NCI-H82 treated with DMSO at 0.1 percent for 48 hours (cell line): ENCODE measurements at regions not wholly inside any gene's neighbourhood (a gene's known extent, or its start where the extent isn't known, plus 50 kb on each side); places are given as distances from the start of the nearest gene placed in this dataset.

ENCODE experiments used
- DNase-seq: peaks from one replicate; lab custom pipeline; 2025; ENCODE audit not compliant: unreplicated experiment; lab: John Stamatoyannopoulos, UW

DNA sequence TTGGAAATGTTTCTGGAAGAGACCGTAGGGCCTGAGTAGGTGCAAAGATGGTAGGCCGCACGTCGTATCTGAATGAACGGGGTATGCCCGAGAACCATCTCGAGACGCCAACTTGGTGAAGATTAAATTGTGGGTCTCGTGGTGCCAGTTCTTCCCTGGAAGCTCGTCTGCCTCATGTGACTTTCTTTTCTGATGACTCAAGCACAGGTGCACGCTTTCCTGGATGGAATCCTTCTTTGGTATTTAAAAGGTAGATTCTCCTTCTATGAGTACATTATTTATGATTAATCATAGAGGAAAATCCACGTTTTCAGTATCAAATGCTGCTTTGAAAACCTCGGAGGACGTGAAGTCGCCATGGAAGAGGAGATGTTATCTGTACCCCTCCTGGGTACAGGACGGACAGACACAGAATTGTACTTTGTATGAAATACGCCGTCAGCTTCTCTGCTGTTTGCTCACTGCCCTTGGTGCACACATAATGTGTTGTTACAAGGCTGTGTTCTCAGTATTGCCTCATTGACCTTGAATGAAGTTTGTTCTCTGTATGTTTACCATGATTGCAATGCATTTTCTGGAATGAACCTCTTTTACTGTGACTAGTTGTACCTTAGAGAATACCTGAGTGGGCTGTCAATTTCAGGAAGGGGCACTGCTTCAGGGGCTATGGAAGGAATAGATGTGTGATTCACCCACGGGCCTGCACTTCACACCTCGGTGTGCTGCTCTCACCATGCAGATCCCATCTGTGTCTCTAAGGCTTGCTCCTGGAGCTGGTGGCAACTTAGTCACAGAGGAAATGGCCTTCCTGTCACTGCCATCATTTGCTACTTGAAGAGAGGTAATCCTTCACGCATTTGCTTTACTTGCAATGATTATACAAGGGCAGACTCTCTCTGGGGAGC, 137.3 kb upstream of the RTL1 start:
- no peak for DNase-seq

DNA sequence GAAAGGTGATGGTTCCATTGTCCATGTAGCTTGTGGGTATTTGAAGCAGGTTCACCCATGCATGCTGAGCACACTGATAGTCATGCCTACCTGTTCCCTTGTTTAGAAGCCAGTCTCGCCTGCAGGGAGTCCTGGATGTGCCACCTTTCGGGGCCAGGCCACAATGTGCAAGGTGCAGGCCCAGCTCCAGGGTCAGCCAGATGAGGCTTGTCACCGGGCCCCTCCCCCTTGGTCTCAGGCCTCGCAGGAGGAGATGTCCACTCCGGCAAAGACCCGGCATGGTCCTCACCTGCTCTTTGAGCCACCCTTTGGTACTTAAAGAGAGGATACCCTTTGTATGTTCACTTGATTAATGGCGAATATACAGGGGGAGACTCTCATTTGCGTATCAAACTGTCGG, 140.4 kb upstream of the RTL1 start:
- DNase-seq = no peak

DNA sequence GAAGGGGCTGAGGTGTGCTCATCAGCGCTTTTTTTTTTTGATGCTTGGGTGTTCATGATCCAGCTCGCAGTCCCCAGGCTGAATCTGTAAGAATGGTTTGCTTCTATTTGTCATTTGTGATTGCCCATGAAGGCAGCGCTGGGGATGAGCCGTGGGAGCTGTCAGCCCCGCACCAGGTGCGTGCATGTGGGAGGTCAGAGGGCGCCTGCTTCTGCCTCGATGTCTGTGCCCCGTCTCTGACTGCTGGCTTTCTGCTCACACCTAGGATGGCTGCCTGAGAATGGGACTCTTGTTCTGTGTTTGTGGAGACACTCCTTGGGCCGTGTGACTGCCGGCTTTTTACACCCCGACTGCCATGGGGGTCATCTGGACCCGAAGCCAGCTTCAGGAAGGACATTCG, 141.2 kb upstream of the RTL1 start:
- no peak for DNase-seq

DNA sequence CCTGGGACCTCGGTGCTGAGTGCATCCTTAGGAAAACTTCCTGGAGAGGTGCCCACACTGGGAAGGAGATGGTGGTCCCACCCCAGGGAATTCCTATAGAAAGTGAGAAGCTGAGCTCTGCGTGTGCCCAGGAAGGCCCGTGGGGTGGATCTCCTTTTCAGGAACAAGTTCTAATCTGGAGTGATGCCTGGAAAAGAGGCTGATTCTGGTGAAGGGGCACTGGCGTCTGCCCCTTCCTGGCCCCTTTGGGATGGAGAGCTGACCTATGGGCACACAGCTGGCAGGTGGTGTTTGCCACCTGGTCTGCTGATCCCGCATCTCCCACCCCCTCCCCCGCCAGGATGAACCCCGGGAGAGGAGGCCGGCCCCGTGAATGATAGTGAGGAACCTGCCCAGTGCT, 142.0 kb upstream of the RTL1 start:
- DNase-seq = no peak

DNA sequence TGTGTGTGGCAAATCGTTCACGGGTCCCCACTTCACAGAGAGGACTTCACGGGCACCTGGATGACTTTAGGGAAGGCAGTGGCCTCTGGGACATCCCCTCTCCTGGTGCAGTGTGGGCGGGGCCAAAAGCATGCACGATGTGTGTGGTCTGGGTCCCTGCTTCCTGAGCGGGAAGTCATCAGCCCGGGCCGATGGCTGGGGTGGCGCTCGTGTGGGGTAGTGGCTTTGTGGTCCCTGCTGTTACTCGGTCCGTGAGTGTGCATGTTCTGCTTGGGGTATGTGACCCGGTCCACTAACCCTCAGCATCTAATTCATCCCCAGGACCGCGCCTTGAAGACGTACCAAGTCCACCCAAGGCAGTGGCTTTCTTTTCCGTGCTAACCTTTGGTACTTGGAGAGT, 142.5 kb upstream of the RTL1 start:
- DNase-seq = no peak

DNA sequence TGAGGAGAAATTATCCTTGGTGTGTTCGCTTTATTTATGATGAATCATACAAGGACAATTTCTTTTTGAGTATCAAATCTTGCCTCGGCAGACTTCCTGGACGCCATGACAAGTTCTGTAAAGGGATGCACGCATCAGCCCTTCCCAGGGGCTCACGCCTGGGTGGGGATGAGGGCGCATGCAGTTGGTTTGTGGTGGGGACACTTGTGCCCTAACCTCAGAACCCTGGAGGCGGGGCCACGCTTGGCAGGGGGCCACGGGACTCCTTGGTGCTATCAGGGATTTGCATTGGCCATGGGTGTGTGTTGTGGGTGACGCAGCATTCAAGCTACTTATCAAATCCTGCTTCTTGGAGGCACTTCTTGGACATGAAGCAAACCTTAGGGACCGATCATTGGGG, 143.8 kb upstream of the RTL1 start:
- no peak for DNase-seq

DNA sequence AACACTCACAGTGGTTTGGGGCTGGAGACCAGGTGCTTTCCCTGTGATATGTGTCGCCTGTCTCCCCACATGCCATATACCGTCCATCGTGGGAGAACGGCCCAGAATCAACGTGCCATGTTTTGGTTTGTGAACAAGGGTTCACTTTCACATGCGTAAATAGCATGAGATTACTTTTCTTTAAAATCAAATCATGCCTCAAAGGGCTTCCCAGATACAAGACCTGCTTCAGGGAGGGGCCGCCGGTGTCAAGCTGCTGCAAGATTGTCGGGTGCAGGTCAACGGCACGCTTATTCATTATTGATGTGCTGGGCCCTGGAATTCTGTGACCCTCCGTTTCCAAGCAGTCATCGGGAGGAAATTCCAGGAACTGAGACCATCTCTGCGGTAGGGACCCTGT, 145.2 kb upstream of the RTL1 start:
- no peak for DNase-seq

DNA sequence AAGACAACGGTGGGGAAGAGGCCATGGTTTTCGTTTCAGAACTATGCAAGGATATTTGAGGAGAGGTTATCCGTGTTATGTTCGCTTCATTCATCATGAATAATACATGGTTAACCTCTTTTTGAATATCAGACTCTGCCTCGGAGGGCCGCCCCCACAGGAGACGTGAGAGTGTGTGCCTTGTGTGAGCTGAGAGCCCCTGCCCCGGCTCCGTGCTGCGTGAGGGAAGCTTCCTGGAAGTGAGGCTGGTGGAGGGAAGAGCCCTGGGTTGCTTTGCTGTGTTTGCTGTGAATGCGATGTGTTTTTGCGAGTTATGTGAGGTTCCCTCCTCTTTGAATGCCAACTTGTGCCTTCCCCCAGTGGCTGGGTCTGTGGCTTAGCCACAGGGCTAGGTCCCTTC, 146.0 kb upstream of the RTL1 start:
- DNase-seq = no peak

DNA sequence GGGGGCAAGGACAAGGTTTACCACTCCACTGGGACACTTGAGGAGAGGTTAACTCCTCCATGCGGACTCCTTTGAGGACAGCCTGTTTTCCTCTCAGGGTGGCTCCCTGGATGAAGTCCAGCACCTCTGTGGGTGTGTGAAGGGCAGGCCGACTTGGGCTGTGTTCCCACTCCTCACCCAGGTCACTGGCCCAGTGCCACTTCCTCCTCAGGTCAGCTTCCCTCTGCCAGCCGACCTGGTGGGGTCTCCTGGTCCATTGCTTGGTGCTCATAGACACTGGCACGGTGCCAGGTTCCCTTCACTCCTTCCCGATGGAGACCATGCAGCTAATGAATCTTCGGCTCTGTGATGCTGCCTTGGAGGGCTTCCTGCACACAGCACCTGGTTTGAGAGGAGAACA, 146.4 kb upstream of the RTL1 start:
- no peak for DNase-seq

DNA sequence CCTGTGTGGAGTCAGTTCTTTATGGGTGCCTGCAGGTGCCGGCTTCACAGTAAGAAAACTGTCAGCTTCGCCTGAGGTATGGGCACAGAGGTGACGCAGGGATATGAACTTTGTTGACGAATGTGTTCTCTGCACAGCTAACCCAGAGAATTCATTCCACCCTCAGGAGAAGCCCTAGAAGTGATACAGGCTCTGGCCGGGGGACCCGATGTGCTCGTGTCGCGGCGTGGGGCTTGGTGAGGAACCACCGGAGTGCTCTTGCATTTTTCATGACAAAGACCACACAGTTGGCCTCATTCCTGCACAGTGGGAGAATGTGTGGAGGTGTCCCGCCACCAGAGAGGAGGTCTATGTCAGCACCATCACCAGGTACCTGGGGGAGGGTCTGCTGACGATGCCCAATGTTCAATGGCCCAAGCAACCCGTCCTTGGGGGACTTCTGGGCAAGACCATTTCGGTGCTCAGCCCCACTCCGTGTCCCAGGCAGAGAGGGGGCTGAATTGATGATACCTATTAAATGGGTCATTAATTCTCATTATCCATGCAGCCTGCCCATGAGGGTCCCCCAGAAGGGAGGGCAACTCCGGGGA, 147.5 kb upstream of the RTL1 start:
- no peak for DNase-seq

DNA sequence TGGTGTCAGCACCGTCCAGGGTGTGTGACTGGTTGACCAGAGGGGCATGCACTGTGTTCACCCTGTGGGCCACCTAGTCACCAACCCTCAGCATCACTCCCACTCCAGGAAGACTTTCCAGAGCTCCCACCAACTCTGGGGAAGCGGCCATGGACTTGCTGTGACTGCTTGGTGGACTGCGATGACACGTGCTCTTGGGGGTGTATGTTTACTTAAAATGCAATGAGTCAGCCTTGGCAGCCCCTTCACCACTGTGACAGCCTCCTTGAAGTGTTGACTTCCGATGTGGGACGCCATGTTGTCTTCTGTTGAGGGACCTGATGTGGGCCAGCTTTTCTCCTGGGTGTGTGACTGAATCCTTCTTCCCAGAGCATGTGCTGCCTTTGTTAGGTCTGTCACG, 151.1 kb upstream of the RTL1 start:
- DNase-seq = no peak

DNA sequence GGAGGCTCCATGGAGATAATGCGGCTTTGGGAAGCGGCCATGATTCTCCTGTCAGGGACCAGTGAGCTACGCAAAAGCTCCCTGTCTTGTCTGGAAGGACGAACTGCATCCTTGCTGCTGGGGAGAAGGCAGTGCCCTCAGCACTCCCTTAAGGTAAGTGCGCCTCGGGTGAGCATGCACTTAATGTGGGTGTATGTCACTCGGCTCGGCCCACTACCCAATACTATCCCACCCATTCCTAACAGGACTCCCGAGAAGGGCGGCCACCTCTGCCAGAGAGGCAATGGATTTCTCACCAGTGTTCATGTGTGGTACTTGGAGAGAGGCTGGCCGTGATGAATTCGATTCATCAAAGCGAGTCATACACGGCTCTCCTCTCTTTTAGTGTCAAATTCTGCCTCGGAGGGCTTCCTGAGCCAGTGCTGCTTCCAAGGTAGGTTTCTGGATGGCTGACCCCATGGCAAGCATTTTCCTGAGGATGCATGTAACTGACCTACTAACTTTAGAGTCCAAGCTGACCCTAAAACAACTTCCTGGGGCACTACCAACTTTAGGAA, 151.7 kb upstream of the RTL1 start:
- DNase-seq = no peak

DNA sequence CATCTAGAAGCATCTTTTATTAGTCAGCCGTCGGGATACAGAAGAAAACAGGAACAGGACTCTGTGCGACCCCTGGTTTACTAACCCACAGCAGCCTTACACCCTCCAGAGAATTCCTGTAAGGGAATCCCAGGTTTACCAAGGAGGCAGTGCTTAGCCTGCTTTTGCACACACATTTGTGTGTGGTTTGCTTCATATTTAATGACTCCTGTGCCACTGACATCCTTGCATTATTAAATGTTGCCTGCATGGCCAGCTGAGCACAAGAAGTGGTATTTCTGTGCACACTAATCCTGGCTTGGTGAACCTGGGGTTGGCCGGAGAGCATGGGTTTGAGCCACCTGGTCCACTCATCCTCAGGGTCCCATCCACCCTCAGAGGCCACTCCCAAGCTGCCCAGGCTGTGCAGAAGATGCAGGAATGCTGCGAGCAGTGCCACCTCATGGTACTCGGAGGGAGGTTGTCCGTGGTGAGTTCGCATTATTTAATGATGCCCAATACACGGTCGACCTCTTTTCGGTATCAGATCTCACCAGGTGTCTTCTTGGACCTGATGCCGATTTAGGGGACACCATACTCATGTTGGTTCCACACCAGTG, 152.4 kb upstream of the RTL1 start:
- DNase-seq = no peak

DNA sequence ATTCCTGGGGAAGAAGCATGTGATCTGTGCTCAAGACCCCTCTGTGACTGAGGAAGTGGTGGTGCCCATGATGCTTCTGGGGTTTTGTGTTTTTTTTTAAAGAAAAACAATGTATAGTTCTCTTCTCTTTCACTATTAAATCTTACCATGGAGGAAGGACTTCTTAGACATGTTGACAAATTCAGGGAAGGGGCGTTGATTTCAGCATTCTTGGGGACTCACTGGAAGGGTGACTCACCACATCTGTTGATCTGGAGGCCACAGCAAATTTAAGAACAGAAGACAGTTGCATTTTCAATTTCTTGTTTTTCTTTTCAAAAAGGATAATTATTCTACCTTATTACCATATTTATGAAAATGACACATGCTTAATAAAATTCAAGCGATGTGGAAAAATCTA, 152.9 kb upstream of the RTL1 start:
- no peak for DNase-seq

DNA sequence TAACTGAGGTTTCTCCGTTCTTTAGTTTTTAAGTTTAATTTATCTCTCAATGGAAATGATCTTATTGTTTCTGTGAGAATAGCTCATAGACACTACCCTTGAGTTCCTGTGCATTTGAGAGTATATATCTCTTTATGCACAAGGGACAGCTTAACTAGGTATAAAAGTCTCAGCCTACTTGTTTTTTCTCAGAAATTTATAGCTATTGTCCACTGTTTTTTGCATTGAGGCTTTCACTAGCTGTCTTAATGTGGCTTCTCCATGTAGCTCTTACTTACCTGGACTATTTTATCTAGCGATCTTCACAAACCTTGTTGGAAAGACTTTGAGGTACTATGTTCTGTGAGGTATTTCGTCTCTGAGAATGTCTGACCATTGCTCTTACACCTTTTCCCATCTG, 153.9 kb upstream of the RTL1 start:
- no peak for DNase-seq

DNA sequence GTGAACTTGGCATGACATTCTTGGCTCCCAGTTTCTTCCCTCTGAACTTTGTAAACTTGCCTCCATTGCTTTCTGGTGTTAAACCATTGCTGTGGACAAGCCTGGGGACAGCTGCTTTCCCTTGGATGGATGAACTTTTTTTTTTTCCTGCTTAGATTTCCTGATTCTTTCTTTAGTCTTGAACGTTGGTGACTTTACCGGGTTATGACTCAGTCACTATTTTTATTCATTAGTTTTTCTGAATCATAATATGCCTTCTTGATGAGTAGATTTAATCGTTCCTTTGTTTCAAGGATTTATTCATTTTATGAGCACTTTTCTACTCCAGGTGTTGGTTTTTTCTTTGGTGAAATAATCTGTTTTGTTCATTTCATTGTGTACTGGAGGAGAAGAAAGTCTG, 155.0 kb upstream of the RTL1 start:
- no peak for DNase-seq

DNA sequence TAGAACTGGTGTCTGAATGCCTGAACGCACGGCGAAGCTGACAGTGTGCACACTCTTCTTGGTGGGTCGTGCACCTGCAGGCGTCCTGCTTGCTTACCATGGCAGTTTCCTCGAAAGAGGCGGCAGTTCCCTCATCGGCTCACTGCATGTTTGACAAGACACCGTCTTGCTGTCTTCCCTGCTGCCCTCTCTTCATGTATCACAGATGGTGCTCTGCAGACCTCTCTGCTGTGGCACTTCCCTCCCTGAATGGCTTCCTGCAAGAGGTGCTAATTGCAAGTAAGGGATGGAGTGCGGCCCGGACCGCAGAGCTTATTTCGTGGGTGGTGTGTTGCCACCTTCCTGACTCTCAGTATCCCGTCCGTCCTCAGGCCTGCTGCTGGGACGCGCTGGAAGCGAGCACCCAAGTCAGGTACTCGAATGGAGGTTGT, 156.7 kb upstream of the RTL1 start:
- no peak for DNase-seq

DNA sequence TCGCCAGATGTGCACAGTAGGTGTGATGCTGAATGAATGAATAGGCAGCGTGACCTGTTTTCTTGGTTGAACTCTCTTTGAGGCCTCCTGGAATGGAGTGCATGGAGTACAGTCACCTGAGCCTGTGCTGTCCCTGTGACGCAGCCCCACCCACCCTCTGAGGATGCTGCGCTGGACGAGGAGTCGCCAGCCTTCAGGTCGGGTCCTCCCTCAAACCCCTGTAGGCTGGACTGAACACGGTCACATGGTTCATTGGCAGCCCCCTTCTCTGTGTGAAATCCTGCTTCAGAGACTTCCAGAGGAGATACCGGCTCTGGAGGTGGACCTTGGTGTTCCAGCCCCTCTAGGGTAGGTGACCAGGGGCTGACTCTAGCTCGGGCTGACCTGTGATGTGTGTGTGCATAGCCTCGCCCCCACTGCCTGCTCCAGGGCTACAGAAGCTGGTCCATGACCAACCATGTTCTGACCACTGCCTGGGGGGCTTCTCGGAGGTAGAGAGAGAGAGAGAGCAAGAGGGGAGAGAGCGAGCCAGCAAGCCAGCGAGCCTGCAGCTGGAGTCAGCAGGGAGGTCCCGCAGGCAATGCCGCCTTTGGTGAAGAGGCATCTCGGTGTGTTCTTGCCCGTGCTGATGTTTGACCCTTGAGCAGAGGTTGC, 158.0 kb upstream of the RTL1 start:
- DNase-seq = no peak

DNA sequence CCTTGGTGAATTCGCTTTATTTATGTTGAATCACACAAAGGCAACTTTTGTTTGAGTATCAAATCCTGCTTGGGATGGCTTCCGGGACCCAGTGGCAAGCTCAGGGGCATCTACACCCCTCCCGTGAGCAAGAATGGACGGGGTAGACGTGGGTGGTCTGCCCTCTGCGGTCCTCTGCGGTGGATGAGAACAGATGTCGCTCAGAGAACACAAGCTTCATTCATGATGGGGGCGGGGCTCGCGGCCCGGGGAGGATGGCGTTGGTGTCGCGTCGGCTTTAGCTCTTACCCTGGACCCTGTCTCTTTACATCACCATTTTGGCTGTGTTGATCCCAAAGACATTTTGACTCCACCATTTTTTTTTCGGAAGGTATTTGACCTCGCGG, 158.5 kb upstream of the RTL1 start:
- no peak for DNase-seq

DNA sequence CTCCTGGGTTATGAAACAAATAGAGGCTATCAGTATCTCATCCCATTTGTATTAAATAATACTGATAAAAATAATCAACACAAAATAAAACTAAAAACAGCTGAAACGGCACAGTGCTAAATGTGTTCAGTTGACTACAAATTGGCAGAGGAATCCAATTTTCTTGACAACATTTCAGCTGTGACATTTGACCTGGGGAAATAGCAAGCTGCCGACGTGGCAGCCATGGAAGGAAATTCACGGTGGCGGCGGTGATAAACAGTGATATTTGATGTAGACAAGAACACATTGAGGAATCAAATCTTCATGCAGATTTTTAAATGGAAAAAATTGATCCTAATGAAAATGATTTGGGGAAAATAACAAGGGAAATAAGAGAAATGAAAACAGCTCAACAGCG, 159.1 kb upstream of the RTL1 start:
- DNase-seq = no peak

DNA sequence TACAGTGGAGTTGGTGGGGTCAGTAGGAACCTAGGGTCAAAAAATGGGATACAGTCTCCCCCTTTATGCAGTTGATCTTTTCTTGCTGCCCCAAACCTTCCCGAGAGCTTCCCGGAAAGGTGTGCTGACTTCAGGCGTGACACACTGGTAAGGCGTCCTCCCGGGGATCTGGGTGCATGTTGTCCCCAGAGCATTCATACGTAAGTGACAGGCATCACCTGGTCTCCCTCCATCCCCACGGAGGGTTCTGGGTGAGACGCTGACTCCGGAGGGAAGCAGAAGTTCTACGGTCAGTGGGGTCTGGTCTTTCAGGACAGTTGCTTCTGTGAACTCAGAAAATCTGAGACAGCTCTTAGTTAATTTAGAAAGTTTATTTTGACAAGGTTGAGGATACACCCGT, 159.6 kb upstream of the RTL1 start:
- DNase-seq = no peak
